ENCODE measurements at regions not wholly inside any gene's neighbourhood (a gene's known extent, or its start where the extent isn't known, plus 50 kb on each side); places are given as distances from the start of the nearest gene placed in this dataset.

GRCh38 chr6:14353798-14354197 is 236.2 kb downstream of the CD83 start:
- DNase-seq (ENCODE audit: low read depth, low spot score) (no peak), ATAC-seq (no peak)
- no peaks in the 10 kb centered on the region for H3K27me3 ChIP-seq (ENCODE audit: control insufficient read depth, insufficient read depth, low read length)
- no peaks in the 10 kb centered on the region for H3K9me3 ChIP-seq (ENCODE audit: control insufficient read depth, insufficient read depth, low read depth, low read length)
- CTCF ChIA-PET: no interaction called here
- in situ Hi-C loops (cut with HindIII; ENCODE audit: low pct_unique_long_range_greater_than_20kb, low sequenced_read_pairs): no loop called here
- POLR2A ChIA-PET: no interaction called here
- TF ChIP-seq TCF7L2 (IDR thresholded peaks at IDR 0.05; ENCODE audit: low read depth, low read length) (no peak), SIN3A (IDR thresholded peaks at IDR 0.05; ENCODE audit: borderline replicate concordance, insufficient read depth, low read depth, low read length) (no peak), REST (IDR thresholded peaks at IDR 0.05; ENCODE audit: insufficient read depth in 1 of 2, low read depth in 2 of 2, low read length in 1 of 2) (no peak), POLR2AphosphoS5 (IDR thresholded peaks at IDR 0.05; ENCODE audit: low read depth, low read length) (no peak), CTCF (IDR thresholded peaks at IDR 0.05) (no peak)
- no peak overlapping the region for H3K27ac ChIP-seq (ENCODE audit: low read length)
- H3K4me1 ChIP-seq (ENCODE audit: control insufficient read depth, insufficient read depth, low read length): no peaks in the 10 kb centered on the region
- no peak overlapping the region for H3K4me3 ChIP-seq (ENCODE audit: low read depth in 2 of 2, low read length in 2 of 2)
- no TSS peak for BruUV-seq (replicated peaks)
- intact Hi-C loops (cut with micrococcal nuclease; ENCODE audit: unreplicated experiment): no loop called here
- no peaks in the 10 kb centered on the region for H3K36me3 ChIP-seq (ENCODE audit: control insufficient read depth, insufficient read depth, low read length)

- TF ChIP-seq CTCF (IDR thresholded peaks at IDR 0.05) (no peak), SIN3A (IDR thresholded peaks at IDR 0.05; ENCODE audit: borderline replicate concordance, insufficient read depth, low read depth, low read length) (no peak), POLR2AphosphoS5 (IDR thresholded peaks at IDR 0.05; ENCODE audit: low read depth, low read length) (no peak), REST (IDR thresholded peaks at IDR 0.05; ENCODE audit: insufficient read depth in 1 of 2, low read depth in 2 of 2, low read length in 1 of 2) (no peak), TCF7L2 (IDR thresholded peaks at IDR 0.05; ENCODE audit: low read depth, low read length) (no peak)
- intact Hi-C loops (cut with micrococcal nuclease; ENCODE audit: unreplicated experiment) (no loop called here), in situ Hi-C loops (cut with HindIII; ENCODE audit: low pct_unique_long_range_greater_than_20kb, low sequenced_read_pairs) (no loop called here)
- no peak overlapping the region for H3K27ac ChIP-seq (ENCODE audit: low read length)
- BruUV-seq (replicated peaks): no TSS peak
- H3K4me1 ChIP-seq (ENCODE audit: control insufficient read depth, insufficient read depth, low read length): no peaks in the 10 kb centered on the region
- POLR2A ChIA-PET: no interaction called here
- CTCF ChIA-PET: no interaction called here
- no peaks in the 10 kb centered on the region for H3K27me3 ChIP-seq (ENCODE audit: control insufficient read depth, insufficient read depth, low read length)
- ATAC-seq (no peak), DNase-seq (ENCODE audit: low read depth, low spot score) (no peak)
- H3K4me3 ChIP-seq (ENCODE audit: low read depth in 2 of 2, low read length in 2 of 2): no peak overlapping the region
- H3K36me3 ChIP-seq (ENCODE audit: control insufficient read depth, insufficient read depth, low read length): no peaks in the 10 kb centered on the region
- H3K9me3 ChIP-seq (ENCODE audit: control insufficient read depth, insufficient read depth, low read depth, low read length): no peaks in the 10 kb centered on the region
These were observed 237.5 kb downstream of the CD83 start for GRCh38 chr6:14354919-14355572.
